IPS-18a (cell line): ENCODE measurements at regions not wholly inside any gene's neighbourhood (a gene's known extent, or its start where the extent isn't known, plus 50 kb on each side); places are given as distances from the start of the nearest gene placed in this dataset.

Experiments
- H3K27ac ChIP-seq: one replicate; pipeline ENCODE4 v1.5.1; 2013; ENCODE audit warnings: low read length
- H3K27me3 ChIP-seq: one replicate; pipeline ENCODE4 v1.6.1; 2013; ENCODE audit warnings: mild to moderate bottlenecking, low read length; ENCODE audit not compliant: control insufficient read depth, insufficient read depth
- H3K36me3 ChIP-seq: one replicate; pipeline ENCODE4 v1.6.1; 2013; ENCODE audit warnings: low read depth, low read length; ENCODE audit not compliant: control insufficient read depth
- H3K4me1 ChIP-seq: one replicate; pipeline ENCODE4 v1.6.1; 2013; ENCODE audit warnings: low read depth, low read length; ENCODE audit not compliant: control insufficient read depth
- H3K4me3 ChIP-seq: one replicate; pipeline ENCODE4 v1.5.1; 2013; ENCODE audit warnings: low read length
- H3K9ac ChIP-seq: one replicate; pipeline ENCODE4 v1.6.1; 2013; ENCODE audit warnings: mild to moderate bottlenecking, low read length, moderate library complexity
- H3K9me3 ChIP-seq: one replicate; pipeline ENCODE4 v1.6.1; 2013; ENCODE audit warnings: low read depth, low read length; ENCODE audit not compliant: control insufficient read depth

- Histone ChIP-seq H3K4me1 (no peaks in the 10 kb centered on the region), H3K27ac (no peak overlapping the region), H3K9ac (no peak overlapping the region), H3K27me3 (no peaks in the 10 kb centered on the region), H3K36me3 (no peaks in the 10 kb centered on the region), H3K4me3 (no peak overlapping the region), H3K9me3 (no peaks in the 10 kb centered on the region)
Measured at GRCh38 chr7:84461093-84461492, 266.5 kb upstream of the SEMA3A start.

GRCh38 chr7:84455788-84456187, 261.2 kb upstream of the SEMA3A start:
- Histone ChIP-seq H3K9me3 (no peaks in the 10 kb centered on the region), H3K4me1 (peaks cover 7% of the 10 kb centered on the region), H3K9ac (no peak overlapping the region), H3K36me3 (no peaks in the 10 kb centered on the region), H3K4me3 (no peak overlapping the region), H3K27me3 (no peaks in the 10 kb centered on the region), H3K27ac (no peak overlapping the region)

GRCh38 chr7:84454174-84454959, 259.8 kb upstream of the SEMA3A start:
- H3K9ac ChIP-seq: no peak overlapping the region
- H3K4me1 ChIP-seq: peaks cover 7% of the 10 kb centered on the region
- H3K27ac ChIP-seq: no peak overlapping the region
- no peaks in the 10 kb centered on the region for H3K27me3 ChIP-seq
- H3K4me3 ChIP-seq: no peak overlapping the region
- H3K36me3 ChIP-seq: no peaks in the 10 kb centered on the region
- H3K9me3 ChIP-seq: no peaks in the 10 kb centered on the region

- no peaks in the 10 kb centered on the region for H3K9me3 ChIP-seq
- no peaks in the 10 kb centered on the region for H3K36me3 ChIP-seq
- H3K9ac ChIP-seq: no peak overlapping the region
- H3K27me3 ChIP-seq: no peaks in the 10 kb centered on the region
- H3K4me3 ChIP-seq: no peak overlapping the region
- H3K4me1 ChIP-seq: peaks cover 7% of the 10 kb centered on the region
- H3K27ac ChIP-seq: no peak overlapping the region
Measured at GRCh38 chr7:84452618-84453017, 258.0 kb upstream of the SEMA3A start.

- Histone ChIP-seq H3K9ac (no peak overlapping the region), H3K36me3 (no peaks in the 10 kb centered on the region), H3K4me1 (peaks cover 7% of the 10 kb centered on the region), H3K9me3 (no peaks in the 10 kb centered on the region), H3K27ac (no peak overlapping the region), H3K4me3 (no peak overlapping the region), H3K27me3 (no peaks in the 10 kb centered on the region)
Measured at GRCh38 chr7:84450772-84451171, 256.2 kb upstream of the SEMA3A start.

- H3K9me3 ChIP-seq: no peaks in the 10 kb centered on the region
- H3K9ac ChIP-seq: no peak overlapping the region
- H3K4me3 ChIP-seq: no peak overlapping the region
- no peaks in the 10 kb centered on the region for H3K27me3 ChIP-seq
- no peaks in the 10 kb centered on the region for H3K36me3 ChIP-seq
- no peak overlapping the region for H3K27ac ChIP-seq
- no peaks in the 10 kb centered on the region for H3K4me1 ChIP-seq
Measured at GRCh38 chr7:84447636-84448293, 253.2 kb upstream of the SEMA3A start.

GRCh38 chr7:84446991-84447480, 252.4 kb upstream of the SEMA3A start:
- Histone ChIP-seq H3K4me1 (no peaks in the 10 kb centered on the region), H3K9ac (no peak overlapping the region)

GRCh38 chr7:84425702-84426259, 231.2 kb upstream of the SEMA3A start:
- H3K36me3 ChIP-seq: no peaks in the 10 kb centered on the region
- H3K4me3 ChIP-seq: no peak overlapping the region
- H3K27me3 ChIP-seq: no peaks in the 10 kb centered on the region
- H3K4me1 ChIP-seq: no peaks in the 10 kb centered on the region
- no peak overlapping the region for H3K9ac ChIP-seq
- H3K9me3 ChIP-seq: no peaks in the 10 kb centered on the region
- H3K27ac ChIP-seq: no peak overlapping the region

More at GRCh38 chr7:84446991-84447480, 252.4 kb upstream of the SEMA3A start:
- H3K4me3 ChIP-seq: no peak overlapping the region
- no peaks in the 10 kb centered on the region for H3K36me3 ChIP-seq
- H3K27ac ChIP-seq: no peak overlapping the region
- H3K9me3 ChIP-seq: no peaks in the 10 kb centered on the region
- no peaks in the 10 kb centered on the region for H3K27me3 ChIP-seq

- Histone ChIP-seq H3K9ac (no peak overlapping the region), H3K36me3 (no peaks in the 10 kb centered on the region), H3K4me3 (no peak overlapping the region), H3K9me3 (peaks cover 4% of the 10 kb centered on the region), H3K4me1 (no peaks in the 10 kb centered on the region), H3K27ac (no peak overlapping the region), H3K27me3 (no peaks in the 10 kb centered on the region)
Measured at GRCh38 chr7:84422790-84423189, 228.2 kb upstream of the SEMA3A start.

GRCh38 chr7:84412161-84412969, 217.8 kb upstream of the SEMA3A start:
- Histone ChIP-seq H3K36me3 (no peaks in the 10 kb centered on the region), H3K4me1 (no peaks in the 10 kb centered on the region), H3K27ac (no peak overlapping the region), H3K4me3 (no peak overlapping the region), H3K9me3 (peaks cover 9% of the 10 kb centered on the region), H3K9ac (no peak overlapping the region), H3K27me3 (no peaks in the 10 kb centered on the region)

GRCh38 chr7:84399661-84400060, 205.1 kb upstream of the SEMA3A start:
- H3K36me3 ChIP-seq: no peaks in the 10 kb centered on the region
- H3K4me1 ChIP-seq: no peaks in the 10 kb centered on the region
- H3K9me3 ChIP-seq: peaks cover 26% of the 10 kb centered on the region
- H3K27me3 ChIP-seq: no peaks in the 10 kb centered on the region
- no peak overlapping the region for H3K9ac ChIP-seq
- no peak overlapping the region for H3K4me3 ChIP-seq
- H3K27ac ChIP-seq: no peak overlapping the region
